ENCODE measurements at regions not wholly inside any gene's neighbourhood (a gene's known extent, or its start where the extent isn't known, plus 50 kb on each side); places are given as distances from the start of the nearest gene placed in this dataset.
"Not testable (repeated sequence)": the region's sequence is repeated elsewhere in the genome, so short reads cannot be mapped to it uniquely, and the experiment has no call there.

DNA sequence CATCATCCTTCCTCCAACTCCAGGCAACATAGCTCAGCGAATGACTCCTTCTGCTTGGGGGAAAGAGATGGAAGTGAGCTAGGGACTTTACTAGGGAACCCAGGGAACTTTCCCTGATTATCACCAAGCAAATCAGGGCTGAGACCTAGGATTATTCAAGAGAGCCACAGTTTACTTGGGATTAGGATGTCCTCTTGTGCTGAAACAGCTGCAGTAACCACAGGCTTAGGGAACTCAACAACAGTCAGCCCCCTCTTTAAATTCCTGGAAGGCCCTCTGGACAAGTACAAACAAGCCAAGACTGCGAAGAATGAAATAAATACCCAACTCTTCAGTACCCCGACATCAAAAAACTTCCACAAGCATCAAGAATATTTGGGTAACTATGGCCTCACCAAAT lies 700.9 kb downstream of the COL12A1 start:
- Histone ChIP-seq H3K9me3 (ENCODE audit: control insufficient read depth, insufficient read depth, low read length) (peaks cover 8% of the 10 kb centered on the region; the same call in 1 of the 2 replicates), H3K27me3 (ENCODE audit: control insufficient read depth, insufficient read depth, low read length) (no peaks in the 10 kb centered on the region), H3K27ac (ENCODE audit: low read depth, low read length) (no peak overlapping the region), H3K4me3 (ENCODE audit: low read depth, low read length) (no peak overlapping the region)
- no peak for TF ChIP-seq CTCF (IDR thresholded peaks at IDR 0.05; ENCODE audit: low read depth, low read length)
- ChIA-PET POLR2A (no interaction called here), CTCF (no interaction called here)
- DNase-seq (ENCODE audit: low read depth, low spot score), result no peak

DNA sequence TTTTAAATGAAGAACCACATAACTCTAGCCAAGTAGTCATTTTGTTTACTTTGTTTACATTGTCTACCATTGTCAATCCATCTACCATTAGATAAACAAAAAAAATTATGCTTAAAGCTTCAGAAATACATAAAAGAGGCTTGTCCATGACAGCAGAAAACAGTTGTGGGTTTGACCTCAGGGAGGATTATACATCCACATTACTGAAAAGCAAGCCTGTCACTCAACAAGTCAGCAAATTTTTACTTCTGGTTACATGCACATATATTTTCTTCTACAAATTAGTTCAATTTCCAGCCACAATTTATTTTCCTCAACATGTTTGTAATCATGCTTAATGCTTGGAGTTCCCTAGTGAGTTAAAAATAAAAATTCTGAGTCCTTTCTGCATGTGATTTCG lies 713.3 kb downstream of the COL12A1 start:
- CTCF ChIA-PET, result no interaction called here
- Histone ChIP-seq H3K27ac (ENCODE audit: low read depth, low read length) (no peak overlapping the region), H3K27me3 (ENCODE audit: control insufficient read depth, insufficient read depth, low read length) (no peaks in the 10 kb centered on the region), H3K4me3 (ENCODE audit: low read depth, low read length) (no peak overlapping the region), H3K9me3 (ENCODE audit: control insufficient read depth, insufficient read depth, low read length) (no peaks in the 10 kb centered on the region)
- TF ChIP-seq CTCF (IDR thresholded peaks at IDR 0.05; ENCODE audit: low read depth, low read length), result no peak
- DNase-seq (ENCODE audit: low read depth, low spot score), result no peak
- POLR2A ChIA-PET, result no interaction called here

GRCh38 chr6:74491844-74492374 lies 713.9 kb downstream of the COL12A1 start:
- CTCF ChIA-PET, result no interaction called here
- POLR2A ChIA-PET, result no interaction called here
- no peak for DNase-seq (ENCODE audit: low read depth, low spot score)

DNA sequence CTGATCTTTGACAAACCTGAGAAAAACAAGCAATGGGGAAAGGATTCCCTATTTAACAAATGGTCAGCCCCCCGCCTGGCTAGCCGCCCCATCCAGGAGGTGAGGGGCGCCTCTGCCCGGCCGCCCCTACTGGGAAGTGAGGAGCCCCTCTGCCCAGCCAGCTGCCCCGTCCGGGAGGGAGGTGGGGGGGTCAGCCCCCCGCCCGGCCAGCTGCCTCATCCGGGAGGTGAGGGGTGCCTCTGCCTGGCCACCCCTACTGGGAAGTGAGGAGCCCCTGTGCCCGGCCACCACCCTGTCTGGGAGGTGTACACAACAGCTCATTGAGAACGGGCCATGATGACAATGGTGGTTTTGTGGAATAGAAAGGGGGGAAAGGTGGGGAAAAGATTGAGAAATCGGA lies 717.1 kb downstream of the COL12A1 start:
- H3K4me3 ChIP-seq (ENCODE audit: low read depth, low read length); H3K9me3 ChIP-seq (ENCODE audit: control insufficient read depth, insufficient read depth, low read length); CTCF ChIA-PET; H3K27me3 ChIP-seq (ENCODE audit: control insufficient read depth, insufficient read depth, low read length); H3K27ac ChIP-seq (ENCODE audit: low read depth, low read length); POLR2A ChIA-PET; DNase-seq (ENCODE audit: low read depth, low spot score): not testable (repeated sequence)

More at GRCh38 chr6:74491844-74492374, 713.9 kb downstream of the COL12A1 start:
- no peak for TF ChIP-seq CTCF (IDR thresholded peaks at IDR 0.05; ENCODE audit: low read depth, low read length)
- Histone ChIP-seq H3K4me3 (ENCODE audit: low read depth, low read length) (no peak overlapping the region), H3K9me3 (ENCODE audit: control insufficient read depth, insufficient read depth, low read length) (no peaks in the 10 kb centered on the region), H3K27me3 (ENCODE audit: control insufficient read depth, insufficient read depth, low read length) (no peaks in the 10 kb centered on the region), H3K27ac (ENCODE audit: low read depth, low read length) (no peak overlapping the region)

- Histone ChIP-seq H3K27ac (ENCODE audit: low read depth, low read length) (no peak overlapping the region), H3K9me3 (ENCODE audit: control insufficient read depth, insufficient read depth, low read length) (no peaks in the 10 kb centered on the region), H3K4me3 (ENCODE audit: low read depth, low read length) (no peak overlapping the region), H3K27me3 (ENCODE audit: control insufficient read depth, insufficient read depth, low read length) (no peaks in the 10 kb centered on the region)
- POLR2A ChIA-PET, result no interaction called here
- DNase-seq (ENCODE audit: low read depth, low spot score), result no peak
- CTCF ChIA-PET, result no interaction called here
- no peak for TF ChIP-seq CTCF (IDR thresholded peaks at IDR 0.05; ENCODE audit: low read depth, low read length)
These were observed 723.7 kb downstream of the COL12A1 start for GRCh38 chr6:74482180-74482579.

- ChIA-PET CTCF (no interaction called here), POLR2A (no interaction called here)
- Histone ChIP-seq H3K27ac (ENCODE audit: low read depth, low read length) (no peak overlapping the region), H3K9me3 (ENCODE audit: control insufficient read depth, insufficient read depth, low read length) (no peaks in the 10 kb centered on the region), H3K4me3 (ENCODE audit: low read depth, low read length) (no peak overlapping the region), H3K27me3 (ENCODE audit: control insufficient read depth, insufficient read depth, low read length) (no peaks in the 10 kb centered on the region)
- no peak for DNase-seq (ENCODE audit: low read depth, low spot score)
- TF ChIP-seq CTCF (IDR thresholded peaks at IDR 0.05; ENCODE audit: low read depth, low read length), result no peak
These were observed 725.3 kb downstream of the COL12A1 start for GRCh38 chr6:74480561-74480960.

Data from AG04450 (cell line).